ENCODE measurements at regions not wholly inside any gene's neighbourhood (a gene's known extent, or its start where the extent isn't known, plus 50 kb on each side); places are given as distances from the start of the nearest gene placed in this dataset.

DNA sequence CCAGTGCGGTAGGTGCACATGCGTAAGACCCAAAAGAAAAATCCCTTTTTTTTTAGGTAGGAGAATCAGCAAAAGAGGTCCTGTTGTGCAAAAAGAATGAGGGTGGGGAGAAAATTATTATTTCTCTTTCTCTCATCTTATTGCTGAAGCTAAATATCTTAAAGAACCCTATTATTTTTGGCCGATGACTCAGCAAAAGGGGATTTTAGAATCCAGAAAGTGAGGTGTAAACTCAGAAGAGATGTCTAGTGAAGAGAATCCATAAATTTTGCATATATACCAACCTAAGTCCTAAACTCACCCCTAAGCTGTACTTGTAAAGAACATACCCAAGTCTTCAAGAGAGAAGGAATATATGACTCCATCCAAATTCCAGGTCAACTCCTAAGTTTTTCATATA is 386.3 kb upstream of the ZNF717 start (continued):
- TF ChIP-seq, protein P1, sequence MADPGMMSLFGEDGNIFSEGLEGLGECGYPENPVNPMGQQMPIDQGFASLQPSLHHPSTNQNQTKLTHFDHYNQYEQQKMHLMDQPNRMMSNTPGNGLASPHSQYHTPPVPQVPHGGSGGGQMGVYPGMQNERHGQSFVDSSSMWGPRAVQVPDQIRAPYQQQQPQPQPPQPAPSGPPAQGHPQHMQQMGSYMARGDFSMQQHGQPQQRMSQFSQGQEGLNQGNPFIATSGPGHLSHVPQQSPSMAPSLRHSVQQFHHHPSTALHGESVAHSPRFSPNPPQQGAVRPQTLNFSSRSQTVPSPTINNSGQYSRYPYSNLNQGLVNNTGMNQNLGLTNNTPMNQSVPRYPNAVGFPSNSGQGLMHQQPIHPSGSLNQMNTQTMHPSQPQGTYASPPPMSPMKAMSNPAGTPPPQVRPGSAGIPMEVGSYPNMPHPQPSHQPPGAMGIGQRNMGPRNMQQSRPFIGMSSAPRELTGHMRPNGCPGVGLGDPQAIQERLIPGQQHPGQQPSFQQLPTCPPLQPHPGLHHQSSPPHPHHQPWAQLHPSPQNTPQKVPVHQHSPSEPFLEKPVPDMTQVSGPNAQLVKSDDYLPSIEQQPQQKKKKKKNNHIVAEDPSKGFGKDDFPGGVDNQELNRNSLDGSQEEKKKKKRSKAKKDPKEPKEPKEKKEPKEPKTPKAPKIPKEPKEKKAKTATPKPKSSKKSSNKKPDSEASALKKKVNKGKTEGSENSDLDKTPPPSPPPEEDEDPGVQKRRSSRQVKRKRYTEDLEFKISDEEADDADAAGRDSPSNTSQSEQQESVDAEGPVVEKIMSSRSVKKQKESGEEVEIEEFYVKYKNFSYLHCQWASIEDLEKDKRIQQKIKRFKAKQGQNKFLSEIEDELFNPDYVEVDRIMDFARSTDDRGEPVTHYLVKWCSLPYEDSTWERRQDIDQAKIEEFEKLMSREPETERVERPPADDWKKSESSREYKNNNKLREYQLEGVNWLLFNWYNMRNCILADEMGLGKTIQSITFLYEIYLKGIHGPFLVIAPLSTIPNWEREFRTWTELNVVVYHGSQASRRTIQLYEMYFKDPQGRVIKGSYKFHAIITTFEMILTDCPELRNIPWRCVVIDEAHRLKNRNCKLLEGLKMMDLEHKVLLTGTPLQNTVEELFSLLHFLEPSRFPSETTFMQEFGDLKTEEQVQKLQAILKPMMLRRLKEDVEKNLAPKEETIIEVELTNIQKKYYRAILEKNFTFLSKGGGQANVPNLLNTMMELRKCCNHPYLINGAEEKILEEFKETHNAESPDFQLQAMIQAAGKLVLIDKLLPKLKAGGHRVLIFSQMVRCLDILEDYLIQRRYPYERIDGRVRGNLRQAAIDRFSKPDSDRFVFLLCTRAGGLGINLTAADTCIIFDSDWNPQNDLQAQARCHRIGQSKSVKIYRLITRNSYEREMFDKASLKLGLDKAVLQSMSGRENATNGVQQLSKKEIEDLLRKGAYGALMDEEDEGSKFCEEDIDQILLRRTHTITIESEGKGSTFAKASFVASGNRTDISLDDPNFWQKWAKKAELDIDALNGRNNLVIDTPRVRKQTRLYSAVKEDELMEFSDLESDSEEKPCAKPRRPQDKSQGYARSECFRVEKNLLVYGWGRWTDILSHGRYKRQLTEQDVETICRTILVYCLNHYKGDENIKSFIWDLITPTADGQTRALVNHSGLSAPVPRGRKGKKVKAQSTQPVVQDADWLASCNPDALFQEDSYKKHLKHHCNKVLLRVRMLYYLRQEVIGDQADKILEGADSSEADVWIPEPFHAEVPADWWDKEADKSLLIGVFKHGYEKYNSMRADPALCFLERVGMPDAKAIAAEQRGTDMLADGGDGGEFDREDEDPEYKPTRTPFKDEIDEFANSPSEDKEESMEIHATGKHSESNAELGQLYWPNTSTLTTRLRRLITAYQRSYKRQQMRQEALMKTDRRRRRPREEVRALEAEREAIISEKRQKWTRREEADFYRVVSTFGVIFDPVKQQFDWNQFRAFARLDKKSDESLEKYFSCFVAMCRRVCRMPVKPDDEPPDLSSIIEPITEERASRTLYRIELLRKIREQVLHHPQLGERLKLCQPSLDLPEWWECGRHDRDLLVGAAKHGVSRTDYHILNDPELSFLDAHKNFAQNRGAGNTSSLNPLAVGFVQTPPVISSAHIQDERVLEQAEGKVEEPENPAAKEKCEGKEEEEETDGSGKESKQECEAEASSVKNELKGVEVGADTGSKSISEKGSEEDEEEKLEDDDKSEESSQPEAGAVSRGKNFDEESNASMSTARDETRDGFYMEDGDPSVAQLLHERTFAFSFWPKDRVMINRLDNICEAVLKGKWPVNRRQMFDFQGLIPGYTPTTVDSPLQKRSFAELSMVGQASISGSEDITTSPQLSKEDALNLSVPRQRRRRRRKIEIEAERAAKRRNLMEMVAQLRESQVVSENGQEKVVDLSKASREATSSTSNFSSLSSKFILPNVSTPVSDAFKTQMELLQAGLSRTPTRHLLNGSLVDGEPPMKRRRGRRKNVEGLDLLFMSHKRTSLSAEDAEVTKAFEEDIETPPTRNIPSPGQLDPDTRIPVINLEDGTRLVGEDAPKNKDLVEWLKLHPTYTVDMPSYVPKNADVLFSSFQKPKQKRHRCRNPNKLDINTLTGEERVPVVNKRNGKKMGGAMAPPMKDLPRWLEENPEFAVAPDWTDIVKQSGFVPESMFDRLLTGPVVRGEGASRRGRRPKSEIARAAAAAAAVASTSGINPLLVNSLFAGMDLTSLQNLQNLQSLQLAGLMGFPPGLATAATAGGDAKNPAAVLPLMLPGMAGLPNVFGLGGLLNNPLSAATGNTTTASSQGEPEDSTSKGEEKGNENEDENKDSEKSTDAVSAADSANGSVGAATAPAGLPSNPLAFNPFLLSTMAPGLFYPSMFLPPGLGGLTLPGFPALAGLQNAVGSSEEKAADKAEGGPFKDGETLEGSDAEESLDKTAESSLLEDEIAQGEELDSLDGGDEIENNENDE (IDR thresholded peaks at IDR 0.05; ENCODE audit: low read depth, low read length), result no peak
- no peak for TF ChIP-seq PHF8 (IDR thresholded peaks at IDR 0.05; ENCODE audit: borderline replicate concordance, low read length)
- TF ChIP-seq MYC (IDR thresholded peaks at IDR 0.05; ENCODE audit: low read depth, low read length), result no peak
- no peak for TF ChIP-seq MYC (CRISPR knock-in tag; IDR thresholded peaks at IDR 0.05; ENCODE audit: borderline replicate concordance, low read depth)
- TF ChIP-seq KLF10 (CRISPR knock-in tag; IDR thresholded peaks at IDR 0.05), result no peak
- TF ChIP-seq BHLHE40 (IDR thresholded peaks at IDR 0.05; ENCODE audit: low read length), result no peak
- no peak for TF ChIP-seq PHB (CRISPR knock-in tag; IDR thresholded peaks at IDR 0.05)
- TF ChIP-seq GABPB2 (CRISPR knock-in tag; conservative IDR thresholded peaks at IDR 0.05), result no peak

Data from K562 (cell line).